Keratinocyte (primary cell): ENCODE measurements at regions not wholly inside any gene's neighbourhood (a gene's known extent, or its start where the extent isn't known, plus 50 kb on each side); places are given as distances from the start of the nearest gene placed in this dataset.

Experiments used
- EZH2 ChIP-seq: IDR thresholded peaks from one replicate; pipeline ENCODE4 v1.6.1; 2012; ENCODE audit warnings: inconsistent platforms, mild to moderate bottlenecking, low read length, moderate library complexity
- TF ChIP-seq, protein P1 (sequence below), 3 experiments: IDR thresholded peaks in 1 of 3; conservative IDR thresholded peaks in 1 of 3; optimal IDR thresholded peaks in 1 of 3; 2 replicates in 2 of 3; 3 replicates in 1 of 3; pipeline versions ENCODE3 to v1.5.1; 2011; ENCODE audit warnings: low read length in 3 of 3, mild to moderate bottlenecking in 3 of 3, moderate library complexity in 2 of 3, control low read depth in 1 of 3, inconsistent platforms in 1 of 3; ENCODE audit not compliant: insufficient read depth in 2 of 3; ENCODE audit errors: extremely low read depth in 1 of 3

DNA sequence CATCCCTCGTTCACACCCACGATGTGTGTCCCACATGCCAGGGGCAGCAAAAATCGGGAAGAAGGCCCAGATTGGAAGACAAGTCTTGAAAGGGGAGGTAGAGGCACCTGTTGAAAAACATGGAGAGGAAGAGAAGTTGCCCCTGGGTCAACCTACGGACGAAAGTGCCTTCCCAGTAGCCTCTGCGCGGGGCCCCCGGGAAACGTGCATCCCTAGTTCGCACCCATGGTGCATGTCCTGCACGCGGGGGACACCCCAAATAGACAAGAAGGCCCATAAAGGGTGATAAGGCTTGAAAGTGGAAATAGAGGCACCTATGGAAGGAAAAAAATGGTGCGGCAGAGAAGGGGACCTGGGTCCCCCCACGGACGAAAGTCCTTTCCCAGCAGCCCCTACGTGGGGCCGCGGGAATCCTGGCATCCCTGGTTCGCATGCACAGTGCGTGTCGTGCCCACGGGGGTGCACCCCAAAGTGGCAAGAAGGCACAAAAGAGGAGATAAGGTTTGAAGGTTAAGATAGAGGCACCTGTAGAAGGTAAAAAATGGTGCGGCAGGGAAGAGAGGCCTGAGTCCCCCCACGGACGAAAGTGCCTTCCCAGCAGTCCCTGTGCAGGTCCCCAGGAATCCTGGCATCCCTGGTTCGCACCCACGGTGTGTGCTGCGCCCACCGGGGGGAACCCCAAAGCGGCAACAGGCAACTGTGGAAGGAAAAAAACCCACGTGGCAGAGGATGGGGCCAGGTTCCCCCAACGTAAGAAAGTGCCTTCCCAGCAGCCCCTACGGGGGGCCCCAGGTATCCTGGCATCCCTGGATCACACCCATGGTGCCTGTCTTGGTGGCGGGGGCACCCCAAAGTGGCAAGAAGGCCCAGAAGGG is 278.3 kb downstream of the ALG10 start:
- TF ChIP-seq, protein P1, sequence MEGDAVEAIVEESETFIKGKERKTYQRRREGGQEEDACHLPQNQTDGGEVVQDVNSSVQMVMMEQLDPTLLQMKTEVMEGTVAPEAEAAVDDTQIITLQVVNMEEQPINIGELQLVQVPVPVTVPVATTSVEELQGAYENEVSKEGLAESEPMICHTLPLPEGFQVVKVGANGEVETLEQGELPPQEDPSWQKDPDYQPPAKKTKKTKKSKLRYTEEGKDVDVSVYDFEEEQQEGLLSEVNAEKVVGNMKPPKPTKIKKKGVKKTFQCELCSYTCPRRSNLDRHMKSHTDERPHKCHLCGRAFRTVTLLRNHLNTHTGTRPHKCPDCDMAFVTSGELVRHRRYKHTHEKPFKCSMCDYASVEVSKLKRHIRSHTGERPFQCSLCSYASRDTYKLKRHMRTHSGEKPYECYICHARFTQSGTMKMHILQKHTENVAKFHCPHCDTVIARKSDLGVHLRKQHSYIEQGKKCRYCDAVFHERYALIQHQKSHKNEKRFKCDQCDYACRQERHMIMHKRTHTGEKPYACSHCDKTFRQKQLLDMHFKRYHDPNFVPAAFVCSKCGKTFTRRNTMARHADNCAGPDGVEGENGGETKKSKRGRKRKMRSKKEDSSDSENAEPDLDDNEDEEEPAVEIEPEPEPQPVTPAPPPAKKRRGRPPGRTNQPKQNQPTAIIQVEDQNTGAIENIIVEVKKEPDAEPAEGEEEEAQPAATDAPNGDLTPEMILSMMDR (optimal IDR thresholded peaks at IDR 0.05 in 1 of 3, IDR thresholded peaks at IDR 0.05 in 1 of 3, conservative IDR thresholded peaks at IDR 0.05 in 1 of 3; ENCODE audit: extremely low read depth in 1 of 3, insufficient read depth in 2 of 3, low read length in 3 of 3): no peak
- TF ChIP-seq EZH2: no peak
